Mononuclear cell (primary cell): ENCODE measurements at regions not wholly inside any gene's neighbourhood (a gene's known extent, or its start where the extent isn't known, plus 50 kb on each side); places are given as distances from the start of the nearest gene placed in this dataset.

Source experiments
- H3K27me3 ChIP-seq: 2 replicates; pipeline ENCODE4 v1.6.0; 2011; ENCODE audit warnings: low read length, control low read depth; ENCODE audit not compliant: insufficient read depth
- H3K4me1 ChIP-seq: 2 replicates; pipeline ENCODE4 v1.5.1; 2011; ENCODE audit warnings: mild to moderate bottlenecking, low read length, control low read depth; ENCODE audit not compliant: insufficient read depth
- H3K4me3 ChIP-seq: 2 replicates; pipeline ENCODE4 v1.5.1; 2011; ENCODE audit warnings: mild to moderate bottlenecking, low read length, moderate library complexity
- H3K9me3 ChIP-seq: 2 replicates; pipeline ENCODE4 v1.5.1; 2011; ENCODE audit warnings: low read depth, mild to moderate bottlenecking, control low read depth, low read length

DNA sequence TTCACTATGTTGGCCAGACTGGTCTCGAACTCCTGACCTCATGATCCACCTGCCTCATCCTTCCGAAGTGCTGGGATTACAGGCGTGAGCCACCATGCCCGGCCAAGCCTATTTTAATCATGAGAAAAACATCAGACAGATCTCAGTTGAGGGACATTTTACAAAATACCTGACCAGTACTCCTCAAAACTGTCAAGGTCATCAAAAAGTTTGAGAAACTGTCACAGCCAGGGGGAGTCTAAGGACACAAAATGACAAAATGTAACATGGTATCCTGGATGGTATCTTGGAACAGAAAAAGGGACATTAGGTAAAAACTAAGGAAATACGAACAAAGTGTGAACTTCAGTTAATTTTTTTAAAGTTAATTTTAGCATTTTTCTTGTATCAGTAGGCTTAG lies 219.8 kb upstream of the PPP1R3A start:
- Histone ChIP-seq H3K4me3 (no peak overlapping the region), H3K9me3 (no peaks in the 10 kb centered on the region), H3K4me1 (no peaks in the 10 kb centered on the region), H3K27me3 (no peaks in the 10 kb centered on the region)

DNA sequence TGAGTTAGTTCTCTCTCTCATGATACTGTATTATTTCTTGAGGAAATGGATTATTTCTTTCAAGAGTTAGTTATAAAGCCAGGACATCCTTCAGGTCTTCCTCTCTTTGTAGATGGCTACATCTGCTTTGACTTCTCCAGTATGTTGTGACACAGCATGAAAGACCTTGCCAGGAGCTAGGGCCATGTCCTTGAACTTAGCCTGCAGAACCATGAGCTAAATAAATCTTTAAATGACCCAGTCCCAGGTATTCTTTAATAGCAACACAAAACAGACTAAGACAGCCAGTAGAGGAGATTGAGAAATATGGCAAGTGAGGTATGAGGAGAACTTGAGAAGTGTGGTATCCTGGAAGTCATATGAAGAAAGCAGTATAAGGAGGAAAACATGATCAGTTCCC lies 214.9 kb upstream of the PPP1R3A start:
- no peaks in the 10 kb centered on the region for H3K9me3 ChIP-seq
- no peaks in the 10 kb centered on the region for H3K27me3 ChIP-seq
- H3K4me3 ChIP-seq, result no peak overlapping the region
- no peaks in the 10 kb centered on the region for H3K4me1 ChIP-seq

DNA sequence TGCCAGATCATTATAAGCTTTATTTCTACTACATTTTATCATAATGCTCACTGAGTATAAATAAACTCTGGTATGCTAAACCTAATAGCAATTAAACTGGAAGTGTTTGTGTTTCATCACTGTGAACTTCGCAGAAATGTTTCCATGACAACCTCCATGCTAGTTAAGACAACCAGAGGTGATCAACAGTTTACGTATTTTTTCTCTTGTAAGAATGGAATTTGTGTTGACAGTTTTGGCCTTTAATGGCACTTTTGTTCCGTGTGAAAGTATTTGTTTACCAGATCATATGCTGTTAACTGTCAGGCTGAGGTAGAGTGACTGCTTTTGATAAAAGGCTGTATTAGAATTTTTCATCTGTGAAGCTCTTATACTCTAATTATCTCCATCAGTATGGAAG lies 212.1 kb upstream of the PPP1R3A start:
- Histone ChIP-seq H3K9me3 (no peaks in the 10 kb centered on the region), H3K4me3 (no peak overlapping the region), H3K27me3 (no peaks in the 10 kb centered on the region), H3K4me1 (no peaks in the 10 kb centered on the region)

DNA sequence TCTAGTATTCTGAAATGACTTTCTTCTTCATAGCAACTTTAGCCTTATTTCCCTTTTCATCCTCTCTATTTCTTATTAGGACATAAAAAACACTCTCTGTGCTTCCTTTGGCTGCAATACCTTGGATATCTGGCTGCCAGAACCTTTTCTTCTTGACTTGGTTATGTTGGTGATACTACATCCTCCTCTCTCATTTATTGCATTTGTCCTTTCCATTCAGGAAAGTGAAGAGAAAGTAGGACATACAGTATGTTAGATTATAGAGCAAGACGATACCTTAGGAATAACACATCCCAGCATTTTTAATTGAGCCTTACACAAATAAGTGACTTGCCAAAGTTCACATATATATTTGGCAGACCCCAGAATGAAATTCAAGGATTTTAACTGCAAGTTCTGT lies 210.1 kb upstream of the PPP1R3A start:
- Histone ChIP-seq H3K4me1 (no peaks in the 10 kb centered on the region), H3K27me3 (no peaks in the 10 kb centered on the region), H3K9me3 (no peaks in the 10 kb centered on the region), H3K4me3 (no peak overlapping the region)

GRCh38 chr7:114126095-114126494 lies 207.3 kb upstream of the PPP1R3A start:
- no peak overlapping the region for H3K4me3 ChIP-seq
- no peaks in the 10 kb centered on the region for H3K9me3 ChIP-seq
- H3K4me1 ChIP-seq, result no peaks in the 10 kb centered on the region
- no peaks in the 10 kb centered on the region for H3K27me3 ChIP-seq

- no peaks in the 10 kb centered on the region for H3K4me1 ChIP-seq
- H3K27me3 ChIP-seq, result no peaks in the 10 kb centered on the region
- H3K4me3 ChIP-seq, result no peak overlapping the region
- H3K9me3 ChIP-seq, result no peaks in the 10 kb centered on the region
These were observed 194.0 kb upstream of the PPP1R3A start for GRCh38 chr7:114112806-114113205.

DNA sequence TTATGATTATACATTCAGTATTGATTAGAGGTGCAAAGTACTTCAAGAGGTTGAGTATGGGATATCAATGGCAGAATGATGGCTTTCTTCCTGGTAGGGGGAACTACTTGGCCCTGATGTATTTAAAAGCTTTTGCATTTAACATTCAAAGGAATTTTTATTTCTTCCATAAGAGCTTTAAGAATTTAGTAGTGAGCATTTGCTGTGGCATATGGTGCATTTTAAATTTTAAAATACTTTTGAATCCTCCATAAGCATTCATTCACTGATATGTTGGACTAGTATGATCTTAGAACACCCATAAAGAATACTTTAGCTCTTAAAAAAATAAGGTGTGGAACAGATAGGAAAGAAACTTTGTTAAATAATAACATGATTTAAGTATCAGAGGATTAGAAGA lies 191.9 kb upstream of the PPP1R3A start:
- Histone ChIP-seq H3K4me3 (no peak overlapping the region), H3K9me3 (no peaks in the 10 kb centered on the region), H3K4me1 (no peaks in the 10 kb centered on the region), H3K27me3 (no peaks in the 10 kb centered on the region)

DNA sequence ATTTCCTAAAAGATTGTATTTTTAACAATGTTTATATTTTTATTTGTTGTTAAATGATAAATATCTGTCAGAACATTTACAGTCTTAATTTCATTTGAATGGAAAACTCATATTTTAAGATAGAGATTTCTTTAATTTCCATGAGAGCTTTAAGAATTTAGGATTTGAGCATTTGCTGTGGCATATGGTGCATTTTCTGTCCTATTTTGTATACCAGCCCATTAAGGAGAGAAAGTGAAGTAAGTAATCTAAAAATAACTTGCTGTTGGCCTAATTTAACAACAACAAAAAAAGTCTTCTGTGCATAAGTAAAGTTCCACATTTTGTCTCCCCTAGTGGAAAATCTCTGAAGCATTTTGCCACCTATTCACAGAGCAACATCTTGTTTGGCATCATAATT lies 190.9 kb upstream of the PPP1R3A start:
- Histone ChIP-seq H3K4me3 (no peak overlapping the region), H3K4me1 (no peaks in the 10 kb centered on the region), H3K9me3 (no peaks in the 10 kb centered on the region), H3K27me3 (no peaks in the 10 kb centered on the region)

GRCh38 chr7:114109304-114109703 lies 190.5 kb upstream of the PPP1R3A start:
- Histone ChIP-seq H3K4me1 (no peaks in the 10 kb centered on the region), H3K27me3 (no peaks in the 10 kb centered on the region), H3K9me3 (no peaks in the 10 kb centered on the region), H3K4me3 (no peak overlapping the region)

- Histone ChIP-seq H3K4me1 (no peaks in the 10 kb centered on the region), H3K9me3 (no peaks in the 10 kb centered on the region), H3K27me3 (no peaks in the 10 kb centered on the region), H3K4me3 (no peak overlapping the region)
These were observed 189.7 kb upstream of the PPP1R3A start for GRCh38 chr7:114108510-114108909.

- Histone ChIP-seq H3K4me3 (no peak overlapping the region), H3K9me3 (no peaks in the 10 kb centered on the region), H3K4me1 (no peaks in the 10 kb centered on the region), H3K27me3 (no peaks in the 10 kb centered on the region)
These were observed 188.7 kb upstream of the PPP1R3A start for GRCh38 chr7:114107522-114107921.

DNA sequence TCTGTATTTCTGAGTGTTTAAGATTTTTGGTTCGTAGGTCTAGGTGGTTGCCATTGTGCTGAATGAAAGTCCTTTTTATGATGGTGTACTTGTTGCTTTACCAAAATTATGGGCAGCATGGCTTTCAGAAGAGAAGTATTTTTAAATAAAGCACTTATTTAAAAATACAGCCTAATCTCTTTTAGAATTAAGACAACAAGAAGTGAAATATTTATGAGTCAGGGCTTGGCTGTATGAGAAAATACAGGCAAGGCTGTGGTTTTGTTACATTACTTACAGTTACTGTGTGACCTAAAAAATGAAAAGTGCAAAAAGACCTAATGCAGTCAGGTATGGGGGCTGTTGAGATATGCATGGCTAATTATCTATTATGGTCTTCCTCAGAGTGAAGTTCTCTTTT lies 185.2 kb upstream of the PPP1R3A start:
- Histone ChIP-seq H3K27me3 (peaks cover 1% of the 10 kb centered on the region), H3K4me3 (no peak overlapping the region), H3K9me3 (no peaks in the 10 kb centered on the region), H3K4me1 (no peaks in the 10 kb centered on the region)

DNA sequence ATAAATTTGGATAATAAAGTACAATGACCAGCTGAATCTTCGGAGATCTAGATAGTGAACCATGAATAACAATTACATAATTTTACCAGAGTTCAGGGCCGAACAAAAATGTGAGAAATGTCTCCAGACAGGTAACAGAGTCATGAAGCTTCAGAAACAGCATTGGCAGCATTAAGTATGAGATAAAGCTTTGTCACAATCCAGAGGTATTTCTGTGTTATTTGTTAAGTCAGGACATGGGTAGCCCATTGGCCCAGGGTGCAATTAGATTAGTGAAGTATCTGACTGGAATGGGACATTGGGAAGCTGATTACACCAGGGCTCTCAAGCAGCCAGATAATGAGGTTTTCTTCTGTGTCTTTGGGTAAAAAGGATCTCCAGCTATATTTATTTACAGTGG lies 184.2 kb upstream of the PPP1R3A start:
- Histone ChIP-seq H3K4me3 (no peak overlapping the region), H3K4me1 (no peaks in the 10 kb centered on the region), H3K9me3 (no peaks in the 10 kb centered on the region), H3K27me3 (peaks cover 3% of the 10 kb centered on the region)

- H3K9me3 ChIP-seq, result no peaks in the 10 kb centered on the region
- no peak overlapping the region for H3K4me3 ChIP-seq
- no peaks in the 10 kb centered on the region for H3K4me1 ChIP-seq
- peaks cover 4% of the 10 kb centered on the region for H3K27me3 ChIP-seq
These were observed 183.3 kb upstream of the PPP1R3A start for GRCh38 chr7:114102131-114102530.

- Histone ChIP-seq H3K27me3 (peaks cover 6% of the 10 kb centered on the region), H3K4me1 (no peaks in the 10 kb centered on the region), H3K9me3 (no peaks in the 10 kb centered on the region), H3K4me3 (no peak overlapping the region)
These were observed 182.0 kb upstream of the PPP1R3A start for GRCh38 chr7:114100810-114101209.

DNA sequence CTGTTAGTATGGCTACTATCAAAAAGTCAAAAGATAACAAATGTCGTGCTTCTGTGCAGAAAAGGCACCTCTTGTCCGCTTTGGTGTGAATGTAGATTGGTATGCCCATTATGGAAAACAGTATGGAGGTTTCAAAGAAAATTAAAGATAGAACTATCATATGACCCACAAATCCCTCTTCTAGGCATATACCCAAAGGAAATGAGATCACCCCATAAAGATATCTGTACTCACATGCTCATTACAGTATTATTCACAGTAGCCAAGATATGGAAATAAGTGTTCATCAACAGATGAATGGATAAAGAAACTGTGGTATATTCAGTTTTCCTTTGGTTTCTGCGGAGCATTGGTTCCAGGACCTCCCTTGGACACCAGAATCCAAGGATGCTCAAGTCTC lies 180.5 kb upstream of the PPP1R3A start:
- peaks cover 6% of the 10 kb centered on the region for H3K27me3 ChIP-seq
- no peak overlapping the region for H3K4me3 ChIP-seq
- H3K9me3 ChIP-seq, result no peaks in the 10 kb centered on the region
- no peaks in the 10 kb centered on the region for H3K4me1 ChIP-seq

- Histone ChIP-seq H3K9me3 (no peaks in the 10 kb centered on the region), H3K4me3 (no peak overlapping the region), H3K27me3 (peaks cover 24% of the 10 kb centered on the region), H3K4me1 (no peaks in the 10 kb centered on the region)
These were observed 177.1 kb upstream of the PPP1R3A start for GRCh38 chr7:114095885-114096284.
